ENCODE measurements at regions not wholly inside any gene's neighbourhood (a gene's known extent, or its start where the extent isn't known, plus 50 kb on each side); places are given as distances from the start of the nearest gene placed in this dataset.

GRCh38 chrX:80876877-80877276 lies 67.2 kb upstream of the BRWD3 start:
- no peaks in the 10 kb centered on the region for H3K4me1 ChIP-seq
- H3K36me3 ChIP-seq (ENCODE audit: low read depth, missing control alignments), result no peaks in the 10 kb centered on the region
- no peak overlapping the region for H3K27ac ChIP-seq
- DNase-seq, result no peak
- intact Hi-C loops (cut with DNase I; ENCODE audit: low total_unique reads), result no loop called here
- no peaks in the 10 kb centered on the region for H3K9me3 ChIP-seq
- TF ChIP-seq CTCF (IDR thresholded peaks at IDR 0.05) (no peak), POLR2A (IDR thresholded peaks at IDR 0.05) (no peak)
- no peak overlapping the region for H3K4me3 ChIP-seq
- no peaks in the 10 kb centered on the region for H3K27me3 ChIP-seq

Small RNAs in the stretch of these regions (small RNA-seq; reads per million reads assigned to genes)
- gene RNU6-493P, result 0 reads per million in 2 donors
